AG10803 (cell line): ENCODE measurements at regions not wholly inside any gene's neighbourhood (a gene's known extent, or its start where the extent isn't known, plus 50 kb on each side); places are given as distances from the start of the nearest gene placed in this dataset.

ENCODE experiments used
- DNase-seq: peaks from one replicate; pipeline ENCODE4 v3.0.0; 2010; ENCODE audit warnings: low read depth
- H3K4me3 ChIP-seq: 2 replicates; pipeline ENCODE4 v1.5.1; 2011; ENCODE audit warnings: mild to moderate bottlenecking, low read length, control low read depth
- TF ChIP-seq, protein P1 (sequence below): conservative IDR thresholded peaks from 2 replicates; pipeline ENCODE4 v1.5.1; 2011; ENCODE audit warnings: mild to moderate bottlenecking, low read length, control low read depth, inconsistent platforms

DNA sequence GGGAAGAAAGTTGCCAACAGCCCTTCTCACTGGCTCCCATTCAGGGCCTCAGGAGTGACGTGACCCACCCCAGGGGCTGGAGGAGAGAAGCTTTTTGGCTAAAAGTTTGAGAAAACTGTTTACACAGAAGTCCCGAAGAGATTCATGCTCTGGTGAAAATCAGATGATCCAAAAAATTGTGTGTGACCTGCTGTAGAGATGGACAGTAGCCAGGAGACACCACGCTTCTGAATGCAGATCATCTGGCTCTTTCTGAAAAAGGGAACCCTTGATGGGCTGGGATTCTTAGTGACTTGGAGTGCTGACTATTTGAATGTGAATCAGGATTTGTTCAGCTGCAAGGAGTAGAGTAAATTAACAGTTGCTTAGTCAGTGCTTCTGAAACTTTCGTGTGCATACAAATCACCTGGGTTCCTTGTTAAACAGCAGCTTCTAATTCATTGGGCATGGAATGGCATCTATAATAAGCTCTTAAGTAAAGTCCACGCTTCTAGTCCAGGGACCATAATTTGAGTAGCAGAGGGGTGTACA is 265.1 kb downstream of the PREX1 start:
- no peak overlapping the region for H3K4me3 ChIP-seq
- no peak for DNase-seq
- TF ChIP-seq, protein P1, sequence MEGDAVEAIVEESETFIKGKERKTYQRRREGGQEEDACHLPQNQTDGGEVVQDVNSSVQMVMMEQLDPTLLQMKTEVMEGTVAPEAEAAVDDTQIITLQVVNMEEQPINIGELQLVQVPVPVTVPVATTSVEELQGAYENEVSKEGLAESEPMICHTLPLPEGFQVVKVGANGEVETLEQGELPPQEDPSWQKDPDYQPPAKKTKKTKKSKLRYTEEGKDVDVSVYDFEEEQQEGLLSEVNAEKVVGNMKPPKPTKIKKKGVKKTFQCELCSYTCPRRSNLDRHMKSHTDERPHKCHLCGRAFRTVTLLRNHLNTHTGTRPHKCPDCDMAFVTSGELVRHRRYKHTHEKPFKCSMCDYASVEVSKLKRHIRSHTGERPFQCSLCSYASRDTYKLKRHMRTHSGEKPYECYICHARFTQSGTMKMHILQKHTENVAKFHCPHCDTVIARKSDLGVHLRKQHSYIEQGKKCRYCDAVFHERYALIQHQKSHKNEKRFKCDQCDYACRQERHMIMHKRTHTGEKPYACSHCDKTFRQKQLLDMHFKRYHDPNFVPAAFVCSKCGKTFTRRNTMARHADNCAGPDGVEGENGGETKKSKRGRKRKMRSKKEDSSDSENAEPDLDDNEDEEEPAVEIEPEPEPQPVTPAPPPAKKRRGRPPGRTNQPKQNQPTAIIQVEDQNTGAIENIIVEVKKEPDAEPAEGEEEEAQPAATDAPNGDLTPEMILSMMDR = no peak

DNA sequence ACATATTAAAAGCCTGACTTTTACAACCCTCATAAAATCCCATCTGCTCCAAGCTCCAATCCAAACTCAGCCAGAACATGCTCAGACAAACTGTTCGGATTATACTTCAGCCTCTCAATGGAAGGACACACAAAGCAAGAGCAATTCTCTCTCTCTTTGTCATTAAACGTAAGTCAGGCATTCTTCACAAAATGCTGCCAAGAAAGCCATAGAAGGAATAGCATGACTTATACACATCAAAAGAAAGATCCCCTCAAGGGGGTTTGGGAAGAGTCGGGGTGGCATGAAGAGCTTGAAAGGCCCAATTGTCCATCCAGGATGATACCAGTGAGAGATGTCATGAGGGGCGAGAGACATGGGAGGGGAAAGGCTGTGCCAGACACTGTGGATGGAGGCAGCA is 268.9 kb downstream of the PREX1 start:
- no peak overlapping the region for H3K4me3 ChIP-seq
- no peak for DNase-seq
- TF ChIP-seq, protein P1 = no peak

GRCh38 chr20:48557380-48557779 is 270.4 kb downstream of the PREX1 start:
- TF ChIP-seq, protein P1 = no peak
- DNase-seq = no peak
- H3K4me3 ChIP-seq = no peak overlapping the region

- no peak overlapping the region for H3K4me3 ChIP-seq
- TF ChIP-seq, protein P1 = no peak
- no peak for DNase-seq
Observed at GRCh38 chr20:48556956-48557355, 270.8 kb downstream of the PREX1 start.

GRCh38 chr20:48552550-48552949 is 275.2 kb downstream of the PREX1 start:
- TF ChIP-seq, protein P1 = no peak
- DNase-seq = no peak
- H3K4me3 ChIP-seq = no peak overlapping the region

- DNase-seq = no peak
- no peak overlapping the region for H3K4me3 ChIP-seq
- TF ChIP-seq, protein P1 = no peak
Observed at GRCh38 chr20:48550814-48551213, 277.0 kb downstream of the PREX1 start.

DNA sequence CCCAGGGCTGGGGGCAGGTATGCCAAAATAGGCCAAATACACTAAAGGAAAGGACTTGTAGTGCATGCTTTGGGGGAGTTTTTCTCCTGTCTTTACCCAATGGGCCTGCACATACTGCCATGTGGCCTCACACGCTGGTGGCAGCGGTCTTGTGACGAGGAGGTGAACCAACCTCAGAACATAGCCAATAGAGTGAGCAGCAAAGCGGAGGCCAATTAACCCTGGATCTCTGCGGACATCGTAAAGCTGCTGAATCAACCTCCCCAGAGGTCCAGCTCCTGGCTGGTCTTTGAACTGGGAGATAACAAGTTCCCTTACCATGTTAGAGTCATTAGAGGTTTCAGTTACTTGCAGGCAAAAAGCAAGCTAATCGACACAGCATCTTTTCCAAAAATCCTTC is 280.1 kb downstream of the PREX1 start:
- no peak overlapping the region for H3K4me3 ChIP-seq
- TF ChIP-seq, protein P1 = no peak
- DNase-seq = no peak
